A172 (cell line): ENCODE measurements at regions not wholly inside any gene's neighbourhood (a gene's known extent, or its start where the extent isn't known, plus 50 kb on each side); places are given as distances from the start of the nearest gene placed in this dataset.

ENCODE experiments used
- DNase-seq: peaks from one replicate; pipeline ENCODE4 v3.0.0-alpha.2; 2015; ENCODE audit warnings: low spot score

DNA sequence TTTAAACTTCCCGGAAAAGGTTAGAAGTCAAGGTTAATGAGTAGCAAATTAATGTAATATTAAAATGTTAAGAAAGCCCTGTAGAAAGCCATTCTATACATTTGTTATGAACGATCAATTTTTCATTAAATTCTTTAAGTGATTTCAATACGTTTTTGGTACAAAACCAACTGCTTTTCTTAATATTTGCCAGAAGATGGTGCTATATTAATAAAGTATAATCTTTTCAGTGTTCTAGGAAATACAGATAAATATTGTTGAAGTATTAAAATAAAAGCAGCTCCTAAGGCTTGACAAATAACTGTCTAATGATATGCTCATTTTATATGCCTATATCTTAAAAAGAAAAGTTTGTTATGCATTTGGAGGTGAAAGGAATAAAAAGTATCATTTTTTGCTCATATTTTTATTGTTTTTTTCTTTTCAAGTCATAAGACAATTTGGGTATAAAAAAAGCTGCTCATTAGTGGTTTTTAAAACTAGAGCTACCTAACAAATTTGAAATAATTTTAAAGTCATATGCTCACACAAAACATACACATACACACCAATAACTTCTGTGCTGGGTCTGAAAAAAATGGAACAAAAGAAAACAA, 130.3 kb upstream of the POT1 start:
- no peak for DNase-seq

DNA sequence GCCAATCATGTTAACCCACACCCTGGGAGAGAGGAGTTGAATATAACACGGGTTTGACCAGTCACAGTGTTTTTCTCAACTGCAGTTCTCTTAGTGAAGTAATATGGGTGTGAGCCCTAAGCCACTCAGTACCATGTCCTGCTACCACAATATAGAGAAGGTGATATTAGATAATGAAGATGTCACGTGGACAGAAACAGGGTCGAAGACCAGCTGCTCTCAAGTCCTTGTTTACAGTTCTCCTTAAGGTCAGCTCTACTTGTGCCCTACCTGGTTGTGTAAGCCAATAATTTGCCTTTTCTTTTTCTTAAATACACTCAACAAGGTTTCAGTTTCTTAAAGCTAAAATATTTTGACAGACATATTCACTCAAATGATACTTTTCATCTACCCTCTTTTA, 128.3 kb upstream of the POT1 start:
- no peak for DNase-seq

GRCh38 chr7:125055376-125055775, 125.8 kb upstream of the POT1 start:
- no peak for DNase-seq

DNA sequence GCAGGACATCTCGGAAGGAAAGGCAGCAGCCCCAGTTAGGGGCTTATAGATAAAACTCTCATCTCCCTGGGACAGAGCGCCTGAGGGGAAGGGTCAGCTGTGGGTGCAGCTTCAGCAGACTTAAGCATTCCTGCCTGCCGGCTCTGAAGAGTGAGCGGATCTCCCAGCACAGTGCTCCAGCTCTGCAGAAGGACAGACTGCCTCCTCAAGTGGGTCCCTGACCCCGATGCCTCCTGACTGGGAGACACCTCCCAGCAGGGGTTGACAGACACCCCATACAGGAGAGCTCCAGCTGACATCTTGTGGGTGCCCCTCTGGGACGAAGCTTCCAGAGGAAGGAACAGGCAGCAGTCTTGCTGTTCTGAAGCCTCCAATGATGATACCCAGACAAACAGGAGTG, 117.1 kb upstream of the POT1 start:
- no peak for DNase-seq

- no peak for DNase-seq
These were observed 103.9 kb upstream of the POT1 start for GRCh38 chr7:125033506-125033905.

- DNase-seq = no peak
These were observed 103.3 kb upstream of the POT1 start for GRCh38 chr7:125032943-125033342.

DNA sequence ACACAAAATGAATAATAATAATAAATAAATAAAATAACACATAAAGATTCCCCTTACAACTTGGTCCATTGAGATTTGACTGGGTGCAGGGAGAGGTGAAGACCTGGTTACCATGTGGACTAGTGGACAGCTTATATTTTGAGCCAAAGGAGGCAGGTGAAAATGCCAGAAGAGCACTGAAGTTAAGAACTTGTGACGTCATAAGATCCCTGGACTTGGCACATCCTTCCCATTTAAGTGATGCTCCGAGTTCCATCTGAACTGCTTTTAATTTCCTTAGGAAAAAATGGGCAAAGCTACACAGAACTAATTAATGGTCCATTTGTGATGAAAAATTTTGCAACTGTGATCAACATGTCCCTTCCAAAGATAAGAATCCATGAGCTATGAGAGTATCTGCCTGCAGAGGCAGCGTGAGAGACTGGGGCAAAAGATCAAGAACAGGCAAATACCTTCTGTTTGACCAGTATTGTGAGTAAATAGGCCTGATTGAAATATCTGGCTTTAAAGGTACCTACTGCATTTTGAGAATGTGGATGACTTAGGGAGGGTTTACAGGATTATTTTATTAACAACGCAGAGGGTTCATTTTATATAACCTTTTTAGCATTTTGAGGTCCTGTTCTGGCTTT, 101.2 kb upstream of the POT1 start:
- DNase-seq = no peak

DNA sequence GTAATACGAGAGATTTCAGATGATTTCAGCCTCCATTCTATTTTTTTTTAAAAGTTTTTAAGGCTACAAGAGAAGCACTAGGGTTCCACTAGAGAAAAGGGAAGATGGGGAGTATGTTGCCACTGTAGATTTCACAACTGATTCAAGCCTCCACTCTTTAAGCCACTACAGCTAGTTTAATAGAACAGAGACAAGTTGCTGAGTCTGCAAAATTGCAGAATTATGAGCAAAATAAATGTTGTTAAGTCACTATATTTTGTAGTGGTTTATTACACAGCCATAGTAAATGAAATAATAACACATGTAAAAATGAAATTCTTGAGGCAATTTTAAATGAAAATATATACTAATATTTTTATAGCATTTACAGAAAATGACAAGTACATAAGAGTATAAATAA, 96.0 kb upstream of the POT1 start:
- no peak for DNase-seq

DNA sequence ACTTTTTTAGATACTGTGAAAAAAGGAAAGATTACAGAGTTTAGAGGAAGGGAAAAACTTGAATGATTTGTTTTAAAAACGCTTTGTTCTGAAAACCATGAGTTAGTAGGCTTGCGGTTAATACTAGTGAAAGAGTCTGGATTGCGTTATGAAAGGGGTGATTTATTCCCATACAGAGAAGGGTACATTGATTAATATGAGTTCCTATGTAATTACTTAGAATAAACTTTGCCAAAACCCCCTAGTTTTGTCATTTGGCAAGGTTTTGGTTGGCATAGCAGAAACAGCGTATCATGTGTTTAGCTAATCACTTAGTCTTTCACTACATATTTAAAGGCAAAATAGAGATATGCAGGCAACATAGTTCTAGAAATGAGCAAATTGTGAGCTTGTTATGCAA, 91.2 kb upstream of the POT1 start:
- no peak for DNase-seq

GRCh38 chr7:125010540-125010939, 80.9 kb upstream of the POT1 start:
- DNase-seq = no peak

GRCh38 chr7:124996778-124997177, 67.2 kb upstream of the POT1 start:
- DNase-seq = no peak

GRCh38 chr7:124992851-124993562, 63.4 kb upstream of the POT1 start:
- peak; percentile 88 for DNase-seq

- no peak for DNase-seq
These were observed 60.3 kb upstream of the POT1 start for GRCh38 chr7:124989911-124990310.
